ENCODE measurements at regions not wholly inside any gene's neighbourhood (a gene's known extent, or its start where the extent isn't known, plus 50 kb on each side); places are given as distances from the start of the nearest gene placed in this dataset.
"Not testable (repeated sequence)": the region's sequence is repeated elsewhere in the genome, so short reads cannot be mapped to it uniquely, and the experiment has no call there.

DNA sequence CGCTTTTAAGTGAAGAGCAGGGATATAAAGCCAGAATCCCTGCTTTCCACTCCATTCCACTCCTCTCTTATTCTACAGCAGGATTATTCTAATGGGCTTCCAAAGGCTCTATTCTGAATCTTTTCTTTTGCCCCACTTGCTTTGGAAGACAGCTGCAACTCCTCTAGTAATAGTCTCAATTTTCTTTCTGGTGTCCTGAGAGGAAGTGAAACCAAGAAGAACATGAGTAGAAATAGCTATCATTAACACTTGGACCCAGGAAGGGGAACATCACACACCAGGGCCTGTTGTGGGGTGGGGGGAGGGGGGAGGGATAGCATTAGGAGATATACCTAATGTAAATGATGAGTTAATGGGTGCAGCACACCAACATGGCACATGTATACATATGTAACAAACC is 1597.9 kb downstream of the OLFM4 start:
- not testable (repeated sequence) for TF ChIP-seq ZFP3 (CRISPR knock-in tag; IDR thresholded peaks at IDR 0.05); CREB5 (CRISPR knock-in tag; IDR thresholded peaks at IDR 0.05; ENCODE audit: low read depth); TOX (CRISPR knock-in tag; IDR thresholded peaks at IDR 0.05; ENCODE audit: borderline replicate concordance); ZNF565 (CRISPR knock-in tag; conservative IDR thresholded peaks at IDR 0.05; ENCODE audit: low read depth); ESRRG (CRISPR knock-in tag; IDR thresholded peaks at IDR 0.05); ARNTL (CRISPR knock-in tag; IDR thresholded peaks at IDR 0.05; ENCODE audit: borderline replicate concordance, low read depth); PPARA (CRISPR knock-in tag; IDR thresholded peaks at IDR 0.05; ENCODE audit: borderline replicate concordance); ZFP30 (CRISPR knock-in tag; IDR thresholded peaks at IDR 0.05); GLIS3 (CRISPR knock-in tag; IDR thresholded peaks at IDR 0.05); CSDC2 (CRISPR knock-in tag; IDR thresholded peaks at IDR 0.05); BACH2 (CRISPR knock-in tag; IDR thresholded peaks at IDR 0.05; ENCODE audit: borderline replicate concordance); PATZ1 (CRISPR knock-in tag; IDR thresholded peaks at IDR 0.05; ENCODE audit: borderline replicate concordance); ZNF8 (CRISPR knock-in tag; IDR thresholded peaks at IDR 0.05); CSRNP3 (CRISPR knock-in tag; IDR thresholded peaks at IDR 0.05)
